GM11168 (cell line): ENCODE measurements at regions not wholly inside any gene's neighbourhood (a gene's known extent, or its start where the extent isn't known, plus 50 kb on each side); places are given as distances from the start of the nearest gene placed in this dataset.

ENCODE experiments used
- in situ Hi-C: fragments of 300-500 bp; cut with MboI; formaldehyde crosslinking; loops from one replicate; pipeline ENCODE4 v1.12.0; 2022; ENCODE audit warnings: low sequenced_read_pairs; ENCODE audit not compliant: unreplicated experiment

DNA sequence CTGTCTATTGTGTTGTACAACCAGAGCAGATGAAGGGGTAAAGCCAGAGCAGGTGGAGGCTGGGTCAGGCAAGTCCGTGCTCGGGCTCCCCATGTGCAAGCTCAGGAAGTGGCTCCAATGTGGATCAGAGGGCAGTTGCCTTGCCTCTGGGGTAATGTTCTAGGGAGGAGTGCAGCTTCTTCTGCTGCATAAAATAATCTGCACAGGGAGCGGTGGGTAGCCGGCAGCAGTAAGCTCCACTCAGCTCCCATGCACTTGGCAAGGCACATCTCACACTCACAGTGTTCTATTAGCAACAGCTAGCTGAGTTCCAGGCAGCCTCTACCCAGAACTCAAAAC is 565.3 kb upstream of the SLITRK1 start:
- in situ Hi-C loops = no loop called here

GRCh38 chr13:84446972-84447639 is 564.8 kb upstream of the SLITRK1 start:
- in situ Hi-C loops = no loop called here

GRCh38 chr13:84445776-84446175 is 563.5 kb upstream of the SLITRK1 start:
- in situ Hi-C loops = no loop called here

DNA sequence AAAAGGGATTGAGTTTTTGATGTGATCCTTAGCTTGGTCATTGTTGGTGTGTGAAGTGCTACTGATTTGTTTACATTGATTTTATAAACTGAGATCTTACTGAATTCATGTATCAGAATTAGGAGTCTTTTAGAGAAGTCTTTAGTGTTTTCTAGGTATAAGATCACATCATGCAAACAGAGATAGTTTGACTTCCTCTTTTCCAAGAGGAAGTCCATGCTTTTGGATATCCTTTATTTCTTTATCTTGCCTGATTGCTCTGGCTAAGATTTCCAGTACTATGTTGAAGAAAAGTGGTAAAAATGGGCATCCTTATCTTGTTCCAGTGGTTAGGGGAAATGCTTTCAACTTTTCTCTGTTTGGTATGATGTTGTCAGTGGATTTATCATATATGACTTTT is 561.2 kb upstream of the SLITRK1 start:
- in situ Hi-C loops = no loop called here

GRCh38 chr13:84439108-84439507 is 556.8 kb upstream of the SLITRK1 start:
- in situ Hi-C loops = no loop called here

- in situ Hi-C loops = no loop called here
Measured at GRCh38 chr13:84433024-84433423, 550.8 kb upstream of the SLITRK1 start.

GRCh38 chr13:84431646-84432045 is 549.4 kb upstream of the SLITRK1 start:
- in situ Hi-C loops = no loop called here

DNA sequence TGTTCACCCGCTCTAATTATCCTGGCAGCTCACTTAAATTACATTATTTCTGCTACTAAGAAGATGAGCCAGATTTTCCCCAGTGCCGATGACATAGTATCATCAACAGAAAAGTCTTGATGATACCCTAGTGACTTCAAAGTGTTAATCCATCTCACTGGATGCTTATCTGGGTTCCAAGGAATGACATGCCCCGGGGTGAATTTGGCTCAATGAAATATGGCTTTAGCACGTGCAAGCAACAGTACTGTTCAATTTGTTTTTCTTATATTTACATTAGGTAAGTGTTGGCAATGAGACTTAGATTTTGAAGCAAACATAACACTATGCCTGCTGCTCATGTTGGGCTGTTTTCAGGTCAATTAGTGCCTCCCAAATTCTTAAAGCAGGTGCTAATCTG is 548.2 kb upstream of the SLITRK1 start:
- in situ Hi-C loops = no loop called here

DNA sequence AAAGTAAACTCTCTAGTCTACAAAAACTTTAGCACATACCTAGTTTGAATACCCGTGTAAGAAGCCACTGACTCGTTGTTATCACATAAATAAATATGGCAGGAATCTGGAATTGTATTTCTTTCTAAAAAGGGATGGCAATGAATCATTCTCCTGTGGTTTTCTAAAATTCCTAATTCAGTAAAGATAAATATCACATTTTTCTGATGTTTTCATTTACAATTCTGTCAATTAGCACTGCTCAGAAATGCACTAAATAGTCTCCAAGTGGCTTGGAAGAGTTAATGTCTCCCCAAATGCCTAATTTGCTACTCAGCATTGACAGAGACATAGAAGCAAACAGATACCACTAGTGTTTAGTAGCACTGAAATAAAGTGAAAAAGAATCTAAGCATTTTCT is 547.7 kb upstream of the SLITRK1 start:
- in situ Hi-C loops = no loop called here

DNA sequence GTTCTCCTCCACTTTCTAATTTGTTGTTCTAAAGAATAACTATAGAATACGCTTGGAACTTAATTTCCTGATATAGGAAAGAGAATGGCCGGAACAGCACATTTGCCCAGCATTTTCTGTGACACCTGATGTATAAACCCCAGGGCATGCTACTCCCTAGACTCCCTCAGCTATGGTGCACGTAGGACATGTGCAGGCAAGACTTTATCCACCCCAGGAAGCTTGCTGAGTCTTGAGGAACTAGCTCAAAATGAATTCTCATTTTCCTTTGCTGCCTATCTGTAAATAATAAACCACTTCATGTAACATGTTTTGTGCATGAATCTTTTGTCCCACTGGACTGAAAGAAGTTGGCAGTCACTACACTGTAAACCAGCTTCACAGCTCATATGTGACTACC is 535.8 kb upstream of the SLITRK1 start:
- in situ Hi-C loops = no loop called here

DNA sequence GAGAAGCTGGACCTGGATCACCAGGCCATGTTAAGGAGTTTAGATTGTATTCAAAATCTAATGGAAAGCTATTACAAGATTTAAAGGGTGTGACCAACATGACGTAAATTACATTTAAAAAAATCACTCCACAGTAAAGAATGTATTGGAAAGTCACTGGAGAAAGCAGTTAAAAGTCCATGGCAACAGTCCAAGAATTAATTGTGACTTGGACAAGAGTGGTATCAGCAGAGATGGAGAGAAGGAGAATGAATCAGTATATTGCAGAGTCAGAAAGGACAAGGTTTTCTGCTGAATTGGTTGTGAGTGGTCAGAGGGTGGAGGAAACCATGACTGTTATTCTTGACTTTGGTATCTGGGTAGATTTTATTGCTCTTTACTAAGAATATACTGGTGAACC is 535.1 kb upstream of the SLITRK1 start:
- in situ Hi-C loops = no loop called here

DNA sequence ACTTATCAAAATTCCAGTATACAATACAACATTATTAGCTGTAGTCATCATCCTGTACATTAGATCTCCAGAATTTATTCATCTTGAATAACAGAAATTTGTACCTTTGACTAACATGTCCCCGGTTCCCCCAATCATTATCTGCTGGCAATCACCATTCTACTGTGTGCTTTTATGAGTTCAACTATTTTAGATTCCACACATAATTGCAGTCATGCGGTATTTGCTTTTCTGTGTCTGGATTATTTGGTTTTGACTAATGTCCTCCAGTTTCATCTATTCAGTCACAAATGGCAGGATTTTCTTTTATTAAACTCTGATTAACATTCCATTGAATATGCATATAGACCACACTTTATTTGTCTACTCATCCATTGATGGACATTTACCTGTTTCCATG is 530.7 kb upstream of the SLITRK1 start:
- in situ Hi-C loops = no loop called here

DNA sequence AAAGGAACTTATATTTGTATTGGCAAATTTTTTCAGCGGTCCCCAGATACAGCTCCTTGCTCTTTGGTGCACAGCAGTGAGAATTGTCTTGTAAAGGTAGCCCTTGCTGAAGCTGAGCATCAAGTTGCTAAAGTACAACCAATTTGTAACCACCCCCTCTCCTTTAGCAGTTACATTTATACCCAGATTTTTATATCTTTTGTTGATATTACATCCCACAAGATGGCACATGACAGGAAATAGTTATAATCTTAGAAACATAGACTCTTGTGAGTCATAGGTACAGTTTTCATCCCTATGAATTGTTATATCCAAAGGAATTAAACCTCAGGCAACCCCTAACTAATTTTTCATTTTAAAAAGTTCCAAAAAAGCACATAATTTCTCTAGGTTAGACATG is 523.0 kb upstream of the SLITRK1 start:
- in situ Hi-C loops = no loop called here

GRCh38 chr13:84400706-84401105 is 518.4 kb upstream of the SLITRK1 start:
- in situ Hi-C loops = no loop called here

GRCh38 chr13:84399320-84400085 is 517.2 kb upstream of the SLITRK1 start:
- in situ Hi-C loops = no loop called here

DNA sequence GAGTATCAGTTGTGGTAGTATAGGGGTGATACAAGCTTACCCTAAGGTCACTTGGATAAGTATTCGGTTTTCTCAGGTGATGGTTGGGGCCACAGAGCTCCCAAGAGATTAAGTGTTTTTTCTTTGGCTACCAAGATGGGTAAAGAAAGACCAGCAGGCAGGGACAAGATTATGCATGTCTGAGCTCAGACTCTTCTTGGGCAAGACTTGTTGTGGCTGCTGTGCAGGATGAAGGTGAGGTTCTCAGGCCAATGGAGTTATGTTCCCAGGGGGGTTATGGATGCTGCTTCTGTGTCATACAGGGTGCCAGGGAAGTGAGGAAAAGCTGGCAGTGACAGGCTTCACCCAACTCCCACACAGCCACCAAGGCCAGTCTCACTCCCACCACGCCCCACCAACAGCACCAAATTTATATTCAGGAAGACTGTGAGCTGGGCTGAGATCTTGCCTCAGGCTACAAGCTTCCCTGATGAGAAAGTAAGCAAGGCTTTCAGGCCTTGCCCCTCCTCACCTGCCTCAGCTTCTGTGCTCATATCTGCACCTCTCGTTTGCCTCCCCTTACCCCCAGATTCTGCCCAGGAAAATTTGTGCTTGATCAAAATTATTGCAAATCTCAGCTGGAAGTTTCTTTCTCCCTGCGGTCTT is 511.8 kb upstream of the SLITRK1 start:
- in situ Hi-C loops = no loop called here

GRCh38 chr13:84380866-84381265 is 498.6 kb upstream of the SLITRK1 start:
- in situ Hi-C loops = no loop called here

DNA sequence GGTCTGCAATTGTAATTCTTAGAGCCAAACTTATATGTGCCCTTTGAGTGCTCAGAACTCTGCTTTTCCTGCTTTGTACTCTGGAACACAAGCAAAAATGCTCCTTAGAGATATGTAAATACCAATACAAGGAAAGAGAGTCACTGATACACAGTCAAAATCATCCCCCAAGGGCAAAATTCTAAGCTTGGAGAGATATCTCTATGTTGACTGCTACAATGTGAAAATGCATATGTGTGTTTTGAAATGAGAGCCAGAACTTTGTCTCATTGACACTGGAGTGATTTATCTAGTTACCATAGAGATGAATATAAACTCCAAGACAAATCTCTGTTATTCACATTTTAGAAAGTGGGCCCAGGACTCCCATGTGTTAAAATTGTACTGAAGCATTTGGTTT is 494.8 kb upstream of the SLITRK1 start:
- in situ Hi-C loops = no loop called here

DNA sequence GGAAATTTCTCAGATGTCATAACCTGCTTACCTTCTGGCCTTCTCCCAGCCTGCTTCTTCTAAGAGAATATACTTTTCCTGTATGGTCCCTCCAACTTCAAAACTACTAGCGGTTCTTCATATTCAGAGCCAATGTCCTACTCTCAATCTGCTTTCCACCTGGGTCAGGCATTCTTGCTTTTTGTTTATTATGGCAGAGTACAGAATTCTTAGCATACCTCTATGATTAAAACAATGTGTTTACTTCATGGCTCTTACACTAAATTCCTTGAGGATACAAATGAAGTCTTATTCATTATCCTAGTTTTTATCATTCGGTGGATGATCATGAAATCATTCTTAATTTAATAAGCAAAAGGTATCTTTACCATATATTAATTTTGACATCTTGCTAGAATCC is 484.2 kb upstream of the SLITRK1 start:
- in situ Hi-C loops = no loop called here

DNA sequence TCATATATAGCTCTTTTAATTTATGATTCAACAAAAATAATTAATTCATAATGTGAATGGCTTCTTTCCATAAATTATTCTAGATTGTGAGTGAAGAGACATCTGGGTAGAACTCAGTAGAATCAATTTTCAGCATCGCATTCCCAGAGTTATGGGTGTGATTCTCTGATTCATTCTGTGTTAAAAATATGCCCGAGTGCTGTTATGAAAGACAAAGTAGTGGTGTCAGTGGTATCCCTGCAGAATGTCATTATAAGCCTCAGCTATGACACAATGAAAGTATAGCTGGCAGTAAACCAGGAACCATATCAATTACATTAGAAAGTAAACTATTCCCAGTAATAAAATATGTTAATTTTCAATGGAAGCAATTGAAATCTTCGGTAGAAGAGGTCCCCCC is 480.5 kb upstream of the SLITRK1 start:
- in situ Hi-C loops = no loop called here

DNA sequence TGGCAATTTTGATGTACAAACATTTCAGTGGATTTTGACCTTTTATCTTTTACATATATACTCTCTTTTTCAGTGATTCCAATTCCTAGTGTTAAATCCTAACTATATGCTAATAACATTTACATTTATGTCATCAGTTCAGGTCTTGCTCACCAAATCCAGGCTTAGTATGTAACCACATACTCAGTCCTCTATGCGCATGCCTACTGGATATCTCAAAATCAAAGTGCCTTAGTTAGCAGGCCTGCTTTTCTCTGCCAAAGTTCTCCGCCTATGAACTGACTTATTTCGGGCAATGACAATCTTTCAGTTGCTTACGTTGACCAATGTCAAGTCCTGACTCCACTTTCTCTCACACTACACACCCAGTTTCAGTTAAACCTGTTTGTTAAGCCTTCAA is 478.5 kb upstream of the SLITRK1 start:
- in situ Hi-C loops = no loop called here

GRCh38 chr13:84358601-84359000 is 476.3 kb upstream of the SLITRK1 start:
- in situ Hi-C loops = no loop called here
